H1 (cell line): ENCODE measurements at regions not wholly inside any gene's neighbourhood (a gene's known extent, or its start where the extent isn't known, plus 50 kb on each side); places are given as distances from the start of the nearest gene placed in this dataset.

Experiments used
- CEBPB ChIP-seq: IDR thresholded peaks from 2 replicates; pipeline ENCODE4 v1.6.1; 2012; ENCODE audit warnings: low read depth, low read length
- RNF2 ChIP-seq: fragments of 200-900, 300-1000 bp; sonication (generic); IDR thresholded peaks from 2 replicates; pipeline ENCODE4 v1.7.1; 2016; ENCODE audit warnings: borderline replicate concordance, low read depth, mild to moderate bottlenecking, antibody characterized with exemption, low read length; ENCODE audit not compliant: poor library complexity, severe bottlenecking; ENCODE audit errors: missing control alignments
- ZNF274 ChIP-seq: IDR thresholded peaks from 2 replicates; pipeline ENCODE4 v1.7.0; 2012; ENCODE audit warnings: low read length, borderline replicate concordance; ENCODE audit errors: extremely low read depth

DNA sequence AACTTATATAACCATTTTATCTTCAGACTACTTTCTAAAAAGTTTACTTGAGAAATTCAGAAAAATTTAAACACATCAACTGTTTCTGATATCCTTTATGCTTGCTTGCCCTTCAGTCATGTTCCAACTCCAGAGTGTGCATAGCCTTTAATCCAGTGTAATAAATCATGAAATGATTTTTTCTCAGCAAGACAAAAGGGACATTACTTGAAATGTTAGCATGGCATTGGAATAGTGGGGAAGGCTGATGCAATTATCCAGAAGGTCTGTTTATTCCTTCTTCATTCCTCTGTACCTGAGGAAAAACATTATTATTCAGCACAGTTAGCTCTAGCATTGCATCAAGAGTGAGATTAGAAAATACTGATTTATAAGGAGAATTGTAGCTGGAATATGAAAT, 209.9 kb downstream of the SLC7A11 start (continued):
- no peak for TF ChIP-seq CEBPB
- TF ChIP-seq RNF2, result no peak
- TF ChIP-seq ZNF274, result no peak
